WTC11 (cell line): ENCODE measurements at regions not wholly inside any gene's neighbourhood (a gene's known extent, or its start where the extent isn't known, plus 50 kb on each side); places are given as distances from the start of the nearest gene placed in this dataset.
A peak's percentile ranks its signal among the peaks of the same experiment; 100 is the strongest.

ENCODE experiments used
- ATAC-seq: fragments of 200-7000 bp; cut with Tn5 transposase; 2 replicates; pipeline ENCODE4 v1.10.0; 2021; ENCODE audit warnings: mild to moderate bottlenecking, moderate library complexity
- CTCF ChIA-PET: fragments of 300-600 bp; sonication (Branson Sonifier 250); formaldehyde crosslinking; loops from one replicate; lab custom pipeline; 2021; ENCODE audit warnings: antibody characterized with exemption; lab: Charles Lee
- POLR2A ChIA-PET: fragments of 350-600 bp; sonication (Branson Sonifier 250); formaldehyde crosslinking; loops from one replicate; lab custom pipeline; 2021; ENCODE audit warnings: antibody characterized with exemption; lab: Charles Lee
- DNase-seq: peaks from one replicate; pipeline ENCODE4 v3.0.0; 2021; ENCODE audit warnings: low spot score
- H3K27ac Mint-ChIP-seq: 2 replicates; pipeline ENCODE4 v1.8.0; 2021; ENCODE audit warnings: mixed read lengths
- H3K27me3 Mint-ChIP-seq: 2 replicates; pipeline ENCODE4 v1.8.0; 2021; ENCODE audit warnings: low read depth, mild to moderate bottlenecking, moderate library complexity, mixed read lengths
- H3K36me3 Mint-ChIP-seq: 2 replicates; pipeline ENCODE4 v1.8.0; 2021; ENCODE audit warnings: mixed read lengths
- H3K4me1 Mint-ChIP-seq: 2 replicates; pipeline ENCODE4 v1.8.0; 2022; ENCODE audit warnings: mixed read lengths
- H3K4me3 Mint-ChIP-seq: 2 replicates; pipeline ENCODE4 v1.8.0; 2021; ENCODE audit warnings: mild to moderate bottlenecking, moderate library complexity, mixed read lengths
- H3K9me3 Mint-ChIP-seq: 2 replicates; pipeline ENCODE4 v1.8.0; 2021; ENCODE audit warnings: mixed read lengths
- ATF1 ChIP-seq: sonication (generic); formaldehyde crosslinking; IDR thresholded peaks from 2 replicates; pipeline ENCODE4 v1.8.1; 2023; ENCODE audit warnings: mild to moderate bottlenecking, moderate library complexity, missing genetic modification reagents
- CBFB ChIP-seq: sonication (generic); formaldehyde crosslinking; IDR thresholded peaks from 2 replicates; pipeline ENCODE4 v1.8.1; 2022; ENCODE audit warnings: mild to moderate bottlenecking, low read depth, missing genetic modification reagents
- GABPB1 ChIP-seq: sonication (generic); formaldehyde crosslinking; IDR thresholded peaks from 2 replicates; pipeline ENCODE4 v1.8.1; 2023; ENCODE audit warnings: mild to moderate bottlenecking, missing genetic modification reagents
- GRHL2 ChIP-seq: fragments of 250-450 bp; sonication (Bioruptor Pico); IDR thresholded peaks from 2 replicates; pipeline ENCODE4 v1.8.0; 2022; ENCODE audit warnings: mild to moderate bottlenecking, moderate library complexity; ENCODE audit not compliant: insufficient replicate concordance, severe bottlenecking
- NFATC4 ChIP-seq: fragments of 250-450 bp; sonication (Bioruptor Pico); IDR thresholded peaks from 2 replicates; pipeline ENCODE4 v1.9.0; 2021; ENCODE audit warnings: mild to moderate bottlenecking
- NR2C2 ChIP-seq: sonication (generic); formaldehyde crosslinking; IDR thresholded peaks from 2 replicates; pipeline ENCODE4 v1.8.0; 2022; ENCODE audit warnings: mild to moderate bottlenecking, missing genetic modification reagents
- SMAD3 ChIP-seq: sonication (generic); formaldehyde crosslinking; IDR thresholded peaks from 2 replicates; pipeline ENCODE4 v1.8.0; 2022; ENCODE audit warnings: missing genetic modification reagents, mild to moderate bottlenecking, borderline replicate concordance
- SMAD4 ChIP-seq: sonication (generic); formaldehyde crosslinking; IDR thresholded peaks from 2 replicates; pipeline ENCODE4 v1.8.0; 2022; ENCODE audit warnings: mild to moderate bottlenecking, missing genetic modification reagents
- ZNF219 ChIP-seq: sonication (generic); formaldehyde crosslinking; IDR thresholded peaks from 2 replicates; pipeline ENCODE4 v1.8.0; 2023; ENCODE audit warnings: missing genetic modification reagents, mild to moderate bottlenecking, borderline replicate concordance
- ZNF232 ChIP-seq: sonication (generic); formaldehyde crosslinking; IDR thresholded peaks from 2 replicates; pipeline ENCODE4 v1.8.0; 2022; ENCODE audit warnings: mild to moderate bottlenecking, missing genetic modification reagents
- ZNF317 ChIP-seq: sonication (generic); formaldehyde crosslinking; IDR thresholded peaks from 2 replicates; pipeline ENCODE4 v1.8.1; 2023; ENCODE audit warnings: low read depth, mild to moderate bottlenecking, moderate library complexity, missing genetic modification reagents, borderline replicate concordance
- ZNF396 ChIP-seq: fragments of 250-450 bp; sonication (Bioruptor Pico); IDR thresholded peaks from 2 replicates; pipeline ENCODE4 v1.8.0; 2021; ENCODE audit warnings: mild to moderate bottlenecking, moderate library complexity, borderline replicate concordance
- ZNF423 ChIP-seq: fragments of 250-450 bp; sonication (Bioruptor Pico); IDR thresholded peaks from 2 replicates; pipeline ENCODE4 v2.1.2; 2022; ENCODE audit warnings: mild to moderate bottlenecking, moderate library complexity
- ZNF671 ChIP-seq: fragments of 250-450 bp; sonication (Bioruptor Pico); IDR thresholded peaks from 2 replicates; pipeline ENCODE4 v1.8.0; 2021; ENCODE audit warnings: mild to moderate bottlenecking
- TF ChIP-seq, protein P1 (sequence below): fragments of 250-450 bp; sonication (Bioruptor Pico); IDR thresholded peaks from 2 replicates; pipeline ENCODE4 v1.9.0; 2021; ENCODE audit warnings: mild to moderate bottlenecking, borderline replicate concordance
- TF ChIP-seq, protein P2 (sequence below): sonication (generic); formaldehyde crosslinking; IDR thresholded peaks from 2 replicates; pipeline ENCODE4 v1.8.1; 2022; ENCODE audit warnings: missing genetic modification reagents, borderline replicate concordance
- TF ChIP-seq, protein P3 (sequence below): fragments of 250-450 bp; sonication (Bioruptor Pico); conservative IDR thresholded peaks from 2 replicates; pipeline ENCODE4 v1.9.0; 2021; ENCODE audit warnings: mild to moderate bottlenecking
- TF ChIP-seq, protein P4 (sequence below): sonication (generic); formaldehyde crosslinking; IDR thresholded peaks from 2 replicates; pipeline ENCODE4 v1.8.1; 2023; ENCODE audit warnings: mild to moderate bottlenecking, missing genetic modification reagents
- TF ChIP-seq, protein P5 (sequence below): sonication (generic); formaldehyde crosslinking; IDR thresholded peaks from 2 replicates; pipeline ENCODE4 v1.8.1; 2023; ENCODE audit warnings: mild to moderate bottlenecking, missing genetic modification reagents, moderate library complexity

DNA sequence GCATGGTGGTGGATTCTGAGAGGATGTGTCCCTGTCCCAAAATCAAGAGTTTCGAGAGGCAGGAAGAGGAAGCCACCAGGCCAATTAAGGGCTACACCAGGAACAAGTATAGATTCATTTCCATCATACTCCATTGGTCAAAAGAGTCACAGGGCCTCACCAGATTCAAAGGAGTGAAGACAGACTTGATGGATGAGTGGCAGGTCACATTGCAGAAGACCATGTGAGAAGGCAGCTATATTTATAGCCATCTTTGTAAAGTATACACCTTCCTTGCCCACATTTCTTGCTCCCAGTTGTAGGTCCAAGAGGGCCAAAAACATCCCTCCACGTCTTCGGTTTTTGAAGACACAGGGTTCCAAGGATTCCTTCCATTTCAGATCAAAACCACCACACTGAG is 406.0 kb downstream of the BCOR start:
- TF ChIP-seq ZNF423 (CRISPR knock-in tag) (no peak), SMAD4 (CRISPR knock-in tag) (no peak)
- ChIA-PET CTCF (no interaction called here), POLR2A (no interaction called here)
- ATAC-seq (no peak), DNase-seq (no peak)
- H3K27ac Mint-ChIP-seq, result no peak overlapping the region
- peaks cover 7% of the 10 kb centered on the region for H3K9me3 Mint-ChIP-seq
- peaks cover 44% of the 10 kb centered on the region for H3K4me1 Mint-ChIP-seq
- H3K27me3 Mint-ChIP-seq, result peaks cover 10% of the 10 kb centered on the region
- peaks cover 11% of the 10 kb centered on the region for H3K36me3 Mint-ChIP-seq
- H3K4me3 Mint-ChIP-seq, result no peak overlapping the region

DNA sequence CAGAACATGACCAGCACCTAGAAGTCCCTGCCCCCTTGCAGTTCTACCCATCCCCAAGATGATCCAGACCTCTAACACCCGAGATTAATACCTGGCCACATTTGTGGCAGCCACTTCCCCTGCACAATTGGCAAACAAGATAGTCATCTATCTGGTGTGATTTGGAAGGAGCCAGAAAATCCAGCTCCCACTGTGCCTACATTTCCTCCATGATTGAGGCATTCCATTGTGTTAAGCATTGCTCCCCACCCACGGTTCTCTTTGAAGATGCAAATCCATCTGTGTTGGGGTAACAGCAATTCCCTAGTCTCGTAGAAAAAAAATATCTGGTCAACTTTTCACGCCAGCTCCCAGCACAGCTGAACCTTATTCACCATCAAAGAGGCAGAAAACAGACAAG is 405.0 kb downstream of the BCOR start:
- peak overlapping the region; percentile 94 for H3K27ac Mint-ChIP-seq
- DNase-seq, result no peak

DNA sequence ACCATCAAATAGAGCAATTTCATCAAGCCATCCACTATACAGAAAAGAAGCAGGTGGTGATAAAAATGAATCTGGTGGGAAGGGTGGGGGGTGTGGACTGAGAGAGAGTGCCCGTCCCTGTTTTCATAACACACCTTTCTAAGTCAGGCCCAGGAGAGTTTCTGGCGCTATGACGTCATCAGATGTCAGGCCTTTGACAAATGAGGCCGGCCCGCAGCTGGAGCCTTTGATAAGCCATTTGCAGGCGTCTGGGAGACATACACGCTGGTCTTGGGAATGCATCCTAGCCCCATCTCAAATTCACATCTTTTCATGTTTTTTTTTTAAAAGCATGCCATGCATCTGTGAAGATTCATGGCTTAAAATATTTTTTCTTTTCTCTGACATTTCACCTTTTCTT is 404.5 kb downstream of the BCOR start:
- Mint-ChIP-seq H3K27ac (no peak overlapping the region), H3K27me3 (peaks cover 10% of the 10 kb centered on the region), H3K4me1 (peaks cover 36% of the 10 kb centered on the region), H3K4me3 (no peak overlapping the region), H3K9me3 (peaks cover 11% of the 10 kb centered on the region), H3K36me3 (peaks cover 14% of the 10 kb centered on the region)
- ATAC-seq (no peak), DNase-seq (no peak)
- ChIA-PET CTCF (no interaction called here), POLR2A (no interaction called here)
- TF ChIP-seq GRHL2 (CRISPR knock-in tag) (no peak), ZNF396 (CRISPR knock-in tag) (no peak), NR2C2 (no peak), ATF1 (CRISPR knock-in tag) (no peak), ZNF317 (CRISPR knock-in tag) (no peak), CBFB (CRISPR knock-in tag) (no peak), SMAD3 (CRISPR knock-in tag) (no peak), ZNF232 (CRISPR knock-in tag) (no peak), NFATC4 (CRISPR knock-in tag) (no peak), ZNF423 (CRISPR knock-in tag) (no peak), GABPB1 (no peak)
- TF ChIP-seq, protein P1, sequence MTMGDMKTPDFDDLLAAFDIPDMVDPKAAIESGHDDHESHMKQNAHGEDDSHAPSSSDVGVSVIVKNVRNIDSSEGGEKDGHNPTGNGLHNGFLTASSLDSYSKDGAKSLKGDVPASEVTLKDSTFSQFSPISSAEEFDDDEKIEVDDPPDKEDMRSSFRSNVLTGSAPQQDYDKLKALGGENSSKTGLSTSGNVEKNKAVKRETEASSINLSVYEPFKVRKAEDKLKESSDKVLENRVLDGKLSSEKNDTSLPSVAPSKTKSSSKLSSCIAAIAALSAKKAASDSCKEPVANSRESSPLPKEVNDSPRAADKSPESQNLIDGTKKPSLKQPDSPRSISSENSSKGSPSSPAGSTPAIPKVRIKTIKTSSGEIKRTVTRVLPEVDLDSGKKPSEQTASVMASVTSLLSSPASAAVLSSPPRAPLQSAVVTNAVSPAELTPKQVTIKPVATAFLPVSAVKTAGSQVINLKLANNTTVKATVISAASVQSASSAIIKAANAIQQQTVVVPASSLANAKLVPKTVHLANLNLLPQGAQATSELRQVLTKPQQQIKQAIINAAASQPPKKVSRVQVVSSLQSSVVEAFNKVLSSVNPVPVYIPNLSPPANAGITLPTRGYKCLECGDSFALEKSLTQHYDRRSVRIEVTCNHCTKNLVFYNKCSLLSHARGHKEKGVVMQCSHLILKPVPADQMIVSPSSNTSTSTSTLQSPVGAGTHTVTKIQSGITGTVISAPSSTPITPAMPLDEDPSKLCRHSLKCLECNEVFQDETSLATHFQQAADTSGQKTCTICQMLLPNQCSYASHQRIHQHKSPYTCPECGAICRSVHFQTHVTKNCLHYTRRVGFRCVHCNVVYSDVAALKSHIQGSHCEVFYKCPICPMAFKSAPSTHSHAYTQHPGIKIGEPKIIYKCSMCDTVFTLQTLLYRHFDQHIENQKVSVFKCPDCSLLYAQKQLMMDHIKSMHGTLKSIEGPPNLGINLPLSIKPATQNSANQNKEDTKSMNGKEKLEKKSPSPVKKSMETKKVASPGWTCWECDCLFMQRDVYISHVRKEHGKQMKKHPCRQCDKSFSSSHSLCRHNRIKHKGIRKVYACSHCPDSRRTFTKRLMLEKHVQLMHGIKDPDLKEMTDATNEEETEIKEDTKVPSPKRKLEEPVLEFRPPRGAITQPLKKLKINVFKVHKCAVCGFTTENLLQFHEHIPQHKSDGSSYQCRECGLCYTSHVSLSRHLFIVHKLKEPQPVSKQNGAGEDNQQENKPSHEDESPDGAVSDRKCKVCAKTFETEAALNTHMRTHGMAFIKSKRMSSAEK, result no peak
- TF ChIP-seq, protein P2, sequence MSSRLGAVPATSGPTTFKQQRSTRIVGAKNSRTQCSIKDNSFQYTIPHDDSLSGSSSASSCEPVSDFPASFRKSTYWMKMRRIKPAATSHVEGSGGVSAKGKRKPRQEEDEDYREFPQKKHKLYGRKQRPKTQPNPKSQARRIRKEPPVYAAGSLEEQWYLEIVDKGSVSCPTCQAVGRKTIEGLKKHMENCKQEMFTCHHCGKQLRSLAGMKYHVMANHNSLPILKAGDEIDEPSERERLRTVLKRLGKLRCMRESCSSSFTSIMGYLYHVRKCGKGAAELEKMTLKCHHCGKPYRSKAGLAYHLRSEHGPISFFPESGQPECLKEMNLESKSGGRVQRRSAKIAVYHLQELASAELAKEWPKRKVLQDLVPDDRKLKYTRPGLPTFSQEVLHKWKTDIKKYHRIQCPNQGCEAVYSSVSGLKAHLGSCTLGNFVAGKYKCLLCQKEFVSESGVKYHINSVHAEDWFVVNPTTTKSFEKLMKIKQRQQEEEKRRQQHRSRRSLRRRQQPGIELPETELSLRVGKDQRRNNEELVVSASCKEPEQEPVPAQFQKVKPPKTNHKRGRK (CRISPR knock-in tag), result no peak
- TF ChIP-seq, protein P3, sequence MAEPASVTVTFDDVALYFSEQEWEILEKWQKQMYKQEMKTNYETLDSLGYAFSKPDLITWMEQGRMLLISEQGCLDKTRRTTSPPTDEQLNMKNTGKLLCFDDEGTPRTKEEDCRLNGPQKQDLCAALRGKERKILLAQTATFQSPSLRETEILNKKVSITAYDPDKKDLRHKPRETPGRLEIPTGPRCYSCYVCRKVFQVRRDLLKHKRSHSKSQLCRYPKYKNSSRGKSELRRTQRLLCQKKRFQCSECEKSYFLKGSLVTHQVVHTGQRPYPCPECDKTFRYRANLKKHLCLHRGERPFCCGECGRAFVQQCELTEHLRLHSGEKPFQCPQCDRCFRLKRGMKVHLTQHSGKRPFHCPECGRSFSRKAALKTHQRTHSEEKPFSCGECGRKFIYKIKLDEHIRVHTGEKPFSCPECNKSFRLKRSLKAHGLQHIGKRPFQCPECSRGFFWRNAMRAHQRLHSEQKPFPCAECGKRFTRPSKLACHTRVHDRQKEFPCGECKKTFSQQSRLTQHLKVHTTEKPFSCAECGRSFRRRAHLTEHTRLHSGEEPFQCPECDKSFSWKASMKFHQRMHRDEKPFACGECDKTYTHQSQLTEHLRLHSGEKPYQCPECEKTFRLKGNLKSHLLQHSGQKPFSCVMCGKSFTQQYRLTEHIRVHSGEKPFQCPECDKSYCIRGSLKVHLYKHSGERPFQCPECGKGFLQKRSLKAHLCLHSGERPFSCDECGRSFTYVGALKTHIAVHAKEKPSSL (CRISPR knock-in tag), result no peak

More for the DNA sequence above, 405.0 kb downstream of the BCOR start:
- no peak for TF ChIP-seq ZNF671 (CRISPR knock-in tag)
- TF ChIP-seq, protein P2 (CRISPR knock-in tag), result no peak
- no peak for TF ChIP-seq GRHL2 (CRISPR knock-in tag)
- TF ChIP-seq, protein P4, sequence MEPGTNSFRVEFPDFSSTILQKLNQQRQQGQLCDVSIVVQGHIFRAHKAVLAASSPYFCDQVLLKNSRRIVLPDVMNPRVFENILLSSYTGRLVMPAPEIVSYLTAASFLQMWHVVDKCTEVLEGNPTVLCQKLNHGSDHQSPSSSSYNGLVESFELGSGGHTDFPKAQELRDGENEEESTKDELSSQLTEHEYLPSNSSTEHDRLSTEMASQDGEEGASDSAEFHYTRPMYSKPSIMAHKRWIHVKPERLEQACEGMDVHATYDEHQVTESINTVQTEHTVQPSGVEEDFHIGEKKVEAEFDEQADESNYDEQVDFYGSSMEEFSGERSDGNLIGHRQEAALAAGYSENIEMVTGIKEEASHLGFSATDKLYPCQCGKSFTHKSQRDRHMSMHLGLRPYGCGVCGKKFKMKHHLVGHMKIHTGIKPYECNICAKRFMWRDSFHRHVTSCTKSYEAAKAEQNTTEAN, result no peak
- no peak for TF ChIP-seq ZNF396 (CRISPR knock-in tag)
- TF ChIP-seq, protein P5, sequence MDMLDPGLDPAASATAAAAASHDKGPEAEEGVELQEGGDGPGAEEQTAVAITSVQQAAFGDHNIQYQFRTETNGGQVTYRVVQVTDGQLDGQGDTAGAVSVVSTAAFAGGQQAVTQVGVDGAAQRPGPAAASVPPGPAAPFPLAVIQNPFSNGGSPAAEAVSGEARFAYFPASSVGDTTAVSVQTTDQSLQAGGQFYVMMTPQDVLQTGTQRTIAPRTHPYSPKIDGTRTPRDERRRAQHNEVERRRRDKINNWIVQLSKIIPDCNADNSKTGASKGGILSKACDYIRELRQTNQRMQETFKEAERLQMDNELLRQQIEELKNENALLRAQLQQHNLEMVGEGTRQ (CRISPR knock-in tag), result no peak
- TF ChIP-seq GABPB1, result no peak
- no peak for TF ChIP-seq ZNF219 (CRISPR knock-in tag)
- TF ChIP-seq, all 79 proteins: peak for 0
- Mint-ChIP-seq H3K9me3 (peaks cover 11% of the 10 kb centered on the region), H3K36me3 (peaks cover 14% of the 10 kb centered on the region), H3K4me3 (no peak overlapping the region), H3K27me3 (peaks cover 10% of the 10 kb centered on the region), H3K4me1 (peaks cover 40% of the 10 kb centered on the region)
- POLR2A ChIA-PET, result no interaction called here
- ATAC-seq, result no peak
- CTCF ChIA-PET, result no interaction called here
